Right lobe of liver (tissue), 6 donors: ENCODE measurements at regions not wholly inside any gene's neighbourhood (a gene's known extent, or its start where the extent isn't known, plus 50 kb on each side); places are given as distances from the start of the nearest gene placed in this dataset.

Source experiments
- ATAC-seq, 4 donors: fragments of 200-7000 bp; cut with Tn5 transposase; one replicate each; pipeline ENCODE4 v1.9.1; 2020; ENCODE audit warnings: mild to moderate bottlenecking in 4 of 4, moderate library complexity in 4 of 4
- DNase-seq, 3 donors: peaks; one replicate each; pipeline ENCODE4 v3.0.0-alpha.2; 2020
- H3K27ac ChIP-seq, 3 donors: fragments of 200-600 bp; one replicate each; pipeline ENCODE4 v1.8.0; 2022
- H3K27me3 ChIP-seq, 2 donors: fragments of 200-600 bp; one replicate each; pipeline ENCODE4 v1.8.0; 2022
- H3K36me3 ChIP-seq, 4 donors: fragments of 200-600 bp; sonication (generic) in 1 of 4; one replicate each; pipeline versions ENCODE4 v1.5.1 to v1.8.0; 2017 to 2022; ENCODE audit warnings: control low read depth in 1 of 4
- H3K4me1 ChIP-seq, 4 donors: fragments of 200-600 bp; sonication (generic) in 1 of 4; one replicate each; pipeline versions ENCODE4 v1.5.1 to v1.8.0; 2017 to 2022; ENCODE audit warnings: control low read depth in 1 of 4
- H3K4me3 ChIP-seq, 3 donors: fragments of 200-600 bp; one replicate each; pipeline ENCODE4 v1.8.0; 2022
- H3K9me3 ChIP-seq, 4 donors: fragments of 200-600 bp; sonication (generic) in 1 of 4; one replicate each; pipeline versions ENCODE4 v1.5.1 to v1.8.0; 2017 to 2022; ENCODE audit warnings: control low read depth in 1 of 4
- POLR2A ChIP-seq: fragments of 450-650 bp; IDR thresholded peaks from one replicate; pipeline ENCODE4 v1.6.1; 2017; ENCODE audit warnings: antibody characterized with exemption, mild to moderate bottlenecking
- WGBS: methylation state at CpG from one replicate; pipeline ENCODE4 v1.1.6; 2018; ENCODE audit warnings: low coverage, low lambda C conversion rate; ENCODE audit not compliant: insufficient coverage; ENCODE audit errors: missing lambda C conversion rate; 5-methylcytosine and 5-hydroxymethylcytosine counted together
- intact Hi-C, 2 donors: fragments of 100-400 bp; cut with DNase I; formaldehyde crosslinking; loops; one replicate each; pipeline versions ENCODE4 v1.11.2 to v1.14.1; 2022
- TF ChIP-seq, protein P1 (sequence below), 4 donors: fragments of 200-600 bp in 3 of 4; fragments of 450-650 bp in 1 of 4; IDR thresholded peaks; one replicate each; pipeline versions ENCODE4 v1.5.1 to v1.8.0; 2016 to 2022; ENCODE audit warnings: antibody characterized with exemption in 4 of 4, mild to moderate bottlenecking in 2 of 4
- donor health status: DM: no; HTN: yes; CAD: no.
- donor health status: DM: no; HTN: no; CAD: no.
- donor health status: DM: no; HTN: no; CAD: no.
- donor health status: DM: no; HTN: yes; CAD: no.
- donor health status: DM: no; HTN: yes; CAD: no.

GRCh38 chr1:221263831-221264767 is 384.9 kb downstream of the HLX start:
- intact Hi-C loops: loop anchor here in 1 of 2 donors (10.0 kb wide), 1 partner anchor 171 kb away; no protein-coding TSS in a partner anchor

DNA sequence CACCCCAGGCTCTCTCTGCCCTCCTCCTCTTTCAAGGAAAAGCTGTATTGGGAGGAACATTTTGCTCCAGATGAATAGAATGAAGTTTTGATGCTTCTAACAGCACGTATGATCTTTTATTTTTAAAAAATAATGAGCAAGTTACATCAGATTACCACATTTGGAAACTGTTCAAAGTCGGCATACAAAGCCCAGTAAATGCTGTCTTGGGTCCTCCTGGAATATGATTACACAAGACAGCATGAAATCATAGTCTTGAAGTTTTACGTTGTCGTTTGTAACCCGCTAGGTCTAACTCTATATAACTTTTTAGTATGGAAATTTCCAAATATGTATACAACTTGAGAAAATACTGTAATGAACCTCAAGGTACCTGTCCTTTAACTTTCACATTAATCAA is 385.6 kb downstream of the HLX start:
- no peaks in the 10 kb centered on the region for H3K9me3 ChIP-seq
- no peaks in the 10 kb centered on the region for H3K27me3 ChIP-seq
- no peak overlapping the region for H3K27ac ChIP-seq
- H3K36me3 ChIP-seq: no peaks in the 10 kb centered on the region
- no peak for TF ChIP-seq POLR2A
- TF ChIP-seq, protein P1, sequence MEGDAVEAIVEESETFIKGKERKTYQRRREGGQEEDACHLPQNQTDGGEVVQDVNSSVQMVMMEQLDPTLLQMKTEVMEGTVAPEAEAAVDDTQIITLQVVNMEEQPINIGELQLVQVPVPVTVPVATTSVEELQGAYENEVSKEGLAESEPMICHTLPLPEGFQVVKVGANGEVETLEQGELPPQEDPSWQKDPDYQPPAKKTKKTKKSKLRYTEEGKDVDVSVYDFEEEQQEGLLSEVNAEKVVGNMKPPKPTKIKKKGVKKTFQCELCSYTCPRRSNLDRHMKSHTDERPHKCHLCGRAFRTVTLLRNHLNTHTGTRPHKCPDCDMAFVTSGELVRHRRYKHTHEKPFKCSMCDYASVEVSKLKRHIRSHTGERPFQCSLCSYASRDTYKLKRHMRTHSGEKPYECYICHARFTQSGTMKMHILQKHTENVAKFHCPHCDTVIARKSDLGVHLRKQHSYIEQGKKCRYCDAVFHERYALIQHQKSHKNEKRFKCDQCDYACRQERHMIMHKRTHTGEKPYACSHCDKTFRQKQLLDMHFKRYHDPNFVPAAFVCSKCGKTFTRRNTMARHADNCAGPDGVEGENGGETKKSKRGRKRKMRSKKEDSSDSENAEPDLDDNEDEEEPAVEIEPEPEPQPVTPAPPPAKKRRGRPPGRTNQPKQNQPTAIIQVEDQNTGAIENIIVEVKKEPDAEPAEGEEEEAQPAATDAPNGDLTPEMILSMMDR (IDR thresholded peaks at IDR 0.05): no peak
- no peak overlapping the region for H3K4me3 ChIP-seq
- DNase-seq (no peak), ATAC-seq (no peak)
- no peaks in the 10 kb centered on the region for H3K4me1 ChIP-seq
- WGBS: 72% methylated on average over 5 of the region's 5 CpGs
- intact Hi-C loops: loop anchor here in 1 of 2 donors (10.0 kb wide), 1 partner anchor 170 kb away; no protein-coding TSS in a partner anchor

More at GRCh38 chr1:221263831-221264767, 384.9 kb downstream of the HLX start:
- H3K27me3 ChIP-seq: no peaks in the 10 kb centered on the region
- no peaks in the 10 kb centered on the region for H3K4me1 ChIP-seq
- DNase-seq (peak in 2 of 3 donors; percentile 25 to 71), ATAC-seq (peak; percentile 95 to 97 (median 96))
- H3K9me3 ChIP-seq: no peaks in the 10 kb centered on the region
- TF ChIP-seq, protein P1 (IDR thresholded peaks at IDR 0.05): peak; percentile 61 to 84 (median 72)
- no peak for TF ChIP-seq POLR2A
- WGBS: 54% methylated on average over 8 of the region's 9 CpGs
- H3K27ac ChIP-seq: peak overlapping the region in 1 of 3 donors; percentile 22
- H3K36me3 ChIP-seq: no peaks in the 10 kb centered on the region
- H3K4me3 ChIP-seq: no peak overlapping the region

DNA sequence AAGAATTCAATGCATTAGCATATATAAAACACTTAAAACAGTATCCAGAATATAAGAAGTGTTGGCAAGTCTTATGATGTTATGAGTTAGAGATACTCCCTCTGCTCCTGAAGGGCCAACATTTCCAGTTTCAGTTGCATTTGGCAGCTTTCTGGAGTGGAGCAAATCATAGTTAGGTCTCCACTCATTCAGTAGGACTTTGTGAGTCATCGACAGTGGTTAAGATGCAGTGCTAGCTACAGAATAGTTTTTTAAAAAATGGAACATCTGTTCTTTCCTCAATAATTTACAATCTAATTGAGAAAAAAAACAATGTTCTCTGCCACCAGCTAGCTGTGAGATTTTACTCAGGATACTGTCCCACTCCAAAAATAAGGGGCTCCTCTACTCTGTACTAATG is 389.1 kb downstream of the HLX start:
- ATAC-seq: no peak
- H3K4me1 ChIP-seq: no peaks in the 10 kb centered on the region
- TF ChIP-seq, protein P1 (IDR thresholded peaks at IDR 0.05): no peak
- TF ChIP-seq POLR2A: no peak
- no peak overlapping the region for H3K4me3 ChIP-seq
- no peaks in the 10 kb centered on the region for H3K36me3 ChIP-seq
- DNase-seq: no peak
- H3K9me3 ChIP-seq: no peaks in the 10 kb centered on the region
- no peaks in the 10 kb centered on the region for H3K27me3 ChIP-seq
- intact Hi-C loops: loop anchor here in 1 of 2 donors (10.0 kb wide), 1 partner anchor 167 kb away; no protein-coding TSS in a partner anchor
- WGBS: 75% methylated on average over 1 of the region's 1 CpG
- no peak overlapping the region for H3K27ac ChIP-seq

DNA sequence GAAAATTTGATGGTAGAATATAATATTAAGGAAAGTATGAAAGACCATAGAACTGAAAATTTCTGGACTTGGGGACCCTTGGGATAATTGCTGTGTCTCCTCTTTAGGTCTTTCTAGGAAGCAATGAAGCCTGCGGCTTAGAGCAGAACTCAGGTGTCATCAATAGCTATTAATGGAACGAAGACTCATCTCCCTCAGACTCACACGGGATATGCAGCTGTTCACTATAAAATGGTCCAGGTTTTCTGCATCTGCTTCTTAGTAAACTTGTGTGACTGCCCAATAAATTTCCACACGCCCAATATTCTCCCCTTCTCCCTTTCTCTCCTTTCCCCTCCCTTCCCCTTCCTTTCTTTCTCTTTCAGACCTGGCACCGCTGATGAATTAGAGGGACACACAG is 392.5 kb downstream of the HLX start:
- DNase-seq (no peak), ATAC-seq (no peak)
- TF ChIP-seq, protein P1 (IDR thresholded peaks at IDR 0.05): no peak
- no peak for TF ChIP-seq POLR2A
- H3K4me1 ChIP-seq: no peaks in the 10 kb centered on the region
- no peak overlapping the region for H3K27ac ChIP-seq
- no peaks in the 10 kb centered on the region for H3K27me3 ChIP-seq
- no peaks in the 10 kb centered on the region for H3K36me3 ChIP-seq
- no peaks in the 10 kb centered on the region for H3K9me3 ChIP-seq
- intact Hi-C loops: no loop called here
- WGBS: 77% methylated on average over 3 of the region's 5 CpGs
- H3K4me3 ChIP-seq: no peak overlapping the region
